ENCODE measurements at regions not wholly inside any gene's neighbourhood (a gene's known extent, or its start where the extent isn't known, plus 50 kb on each side); places are given as distances from the start of the nearest gene placed in this dataset.

- TF ChIP-seq CTCF (IDR thresholded peaks at IDR 0.05) (peak in 2 of 6 experiments; percentile 14 to 20), POLR2A (IDR thresholded peaks at IDR 0.05) (no peak)
Measured at GRCh38 chr2:8229546-8229986, 452.3 kb upstream of the ID2 start.

Measured in adrenal gland (tissue), 5 donors.